Mammary epithelial cell (primary cell): ENCODE measurements at regions not wholly inside any gene's neighbourhood (a gene's known extent, or its start where the extent isn't known, plus 50 kb on each side); places are given as distances from the start of the nearest gene placed in this dataset.

Experiments
- EZH2 ChIP-seq: IDR thresholded peaks from 2 replicates; pipeline ENCODE4 v1.6.1; 2012; ENCODE audit warnings: low read length, inconsistent platforms, borderline replicate concordance
- TF ChIP-seq, protein P1 (sequence below), 2 donors: IDR thresholded peaks in 1 of 2; conservative IDR thresholded peaks in 1 of 2; 2 replicates each; pipeline ENCODE4 v1.5.1; 2011 to 2012; ENCODE audit warnings: inconsistent platforms in 2 of 2, low read length in 2 of 2, mild to moderate bottlenecking in 2 of 2, control low read depth in 1 of 2, low read depth in 1 of 2; ENCODE audit not compliant: insufficient read depth in 1 of 2; ENCODE audit errors: extremely low read depth in 1 of 2

DNA sequence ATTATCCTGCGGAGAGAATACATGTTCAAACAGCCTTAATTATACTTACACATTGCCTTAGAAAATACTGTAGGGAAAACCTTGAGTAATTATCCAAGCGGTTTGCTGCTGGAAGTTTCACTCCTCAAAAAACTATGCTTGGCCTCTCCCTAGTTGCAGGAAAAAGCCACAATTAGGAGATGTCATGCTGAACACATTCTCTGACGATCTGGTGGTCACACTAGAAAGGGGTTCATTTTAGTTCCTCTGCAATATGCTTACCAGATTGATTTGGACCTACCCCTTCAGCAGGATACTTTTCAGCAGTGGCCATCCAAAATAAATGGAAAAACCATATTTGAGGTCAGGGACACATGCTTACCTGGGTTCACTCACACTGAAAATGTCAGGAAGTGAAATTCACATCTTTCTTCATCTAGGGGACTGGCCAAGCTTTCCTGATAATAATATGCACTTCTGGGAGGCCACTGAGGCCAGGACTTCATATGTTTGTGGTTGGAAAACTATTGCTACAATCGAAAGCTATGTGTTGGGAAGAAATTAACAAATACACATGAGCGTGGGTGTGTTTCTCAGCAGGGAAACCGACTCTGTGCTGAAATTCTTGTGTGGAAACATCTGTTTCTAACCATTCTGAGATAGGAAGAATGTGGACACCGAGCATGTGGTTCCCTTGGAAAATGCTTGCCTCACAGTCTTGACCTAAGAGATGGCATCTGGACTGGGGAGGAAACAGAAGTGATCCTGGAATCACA, 68.8 kb downstream of the ATXN3L start:
- TF ChIP-seq, protein P1, sequence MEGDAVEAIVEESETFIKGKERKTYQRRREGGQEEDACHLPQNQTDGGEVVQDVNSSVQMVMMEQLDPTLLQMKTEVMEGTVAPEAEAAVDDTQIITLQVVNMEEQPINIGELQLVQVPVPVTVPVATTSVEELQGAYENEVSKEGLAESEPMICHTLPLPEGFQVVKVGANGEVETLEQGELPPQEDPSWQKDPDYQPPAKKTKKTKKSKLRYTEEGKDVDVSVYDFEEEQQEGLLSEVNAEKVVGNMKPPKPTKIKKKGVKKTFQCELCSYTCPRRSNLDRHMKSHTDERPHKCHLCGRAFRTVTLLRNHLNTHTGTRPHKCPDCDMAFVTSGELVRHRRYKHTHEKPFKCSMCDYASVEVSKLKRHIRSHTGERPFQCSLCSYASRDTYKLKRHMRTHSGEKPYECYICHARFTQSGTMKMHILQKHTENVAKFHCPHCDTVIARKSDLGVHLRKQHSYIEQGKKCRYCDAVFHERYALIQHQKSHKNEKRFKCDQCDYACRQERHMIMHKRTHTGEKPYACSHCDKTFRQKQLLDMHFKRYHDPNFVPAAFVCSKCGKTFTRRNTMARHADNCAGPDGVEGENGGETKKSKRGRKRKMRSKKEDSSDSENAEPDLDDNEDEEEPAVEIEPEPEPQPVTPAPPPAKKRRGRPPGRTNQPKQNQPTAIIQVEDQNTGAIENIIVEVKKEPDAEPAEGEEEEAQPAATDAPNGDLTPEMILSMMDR (conservative IDR thresholded peaks at IDR 0.05 in 1 of 2, IDR thresholded peaks at IDR 0.05 in 1 of 2; ENCODE audit: extremely low read depth in 1 of 2, insufficient read depth in 1 of 2, low read depth in 1 of 2, low read length in 2 of 2) = no peak
- no peak for TF ChIP-seq EZH2
